CD4-positive, alpha-beta T cell treated with Interleukin-6 for 4 hours (primary cell): ENCODE measurements at regions not wholly inside any gene's neighbourhood (a gene's known extent, or its start where the extent isn't known, plus 50 kb on each side); places are given as distances from the start of the nearest gene placed in this dataset.

ENCODE experiments used
- DNase-seq: peaks from one replicate; pipeline ENCODE4 v3.0.0-alpha.2; 2020; ENCODE audit warnings: mixed read lengths

GRCh38 chr10:131676800-131677421 is 223.9 kb upstream of the PPP2R2D start:
- DNase-seq: no peak

- no peak for DNase-seq
These were observed 223.1 kb upstream of the PPP2R2D start for GRCh38 chr10:131677671-131678070.

- DNase-seq: no peak
These were observed 222.6 kb upstream of the PPP2R2D start for GRCh38 chr10:131678171-131678570.

- DNase-seq: no peak
These were observed 222.2 kb upstream of the PPP2R2D start for GRCh38 chr10:131678613-131679012.

- no peak for DNase-seq
These were observed 220.9 kb upstream of the PPP2R2D start for GRCh38 chr10:131679926-131680325.

GRCh38 chr10:131681122-131681521 is 219.7 kb upstream of the PPP2R2D start:
- no peak for DNase-seq

GRCh38 chr10:131681656-131682055 is 219.2 kb upstream of the PPP2R2D start:
- no peak for DNase-seq

GRCh38 chr10:131682271-131682962 is 218.4 kb upstream of the PPP2R2D start:
- DNase-seq: no peak

- no peak for DNase-seq
These were observed 217.4 kb upstream of the PPP2R2D start for GRCh38 chr10:131683281-131683861.

GRCh38 chr10:131683941-131684340 is 216.9 kb upstream of the PPP2R2D start:
- DNase-seq: no peak

GRCh38 chr10:131685007-131685406 is 215.8 kb upstream of the PPP2R2D start:
- no peak for DNase-seq

GRCh38 chr10:131685576-131685975 is 215.2 kb upstream of the PPP2R2D start:
- no peak for DNase-seq

GRCh38 chr10:131686781-131687420 is 213.9 kb upstream of the PPP2R2D start:
- no peak for DNase-seq

- DNase-seq: no peak
These were observed 212.5 kb upstream of the PPP2R2D start for GRCh38 chr10:131688304-131688703.

- DNase-seq: no peak
These were observed 211.8 kb upstream of the PPP2R2D start for GRCh38 chr10:131689016-131689415.

- no peak for DNase-seq
These were observed 211.3 kb upstream of the PPP2R2D start for GRCh38 chr10:131689486-131689885.

- DNase-seq: no peak
These were observed 210.7 kb upstream of the PPP2R2D start for GRCh38 chr10:131689954-131690757.

- no peak for DNase-seq
These were observed 210.0 kb upstream of the PPP2R2D start for GRCh38 chr10:131690805-131691239.

- DNase-seq: no peak
These were observed 209.2 kb upstream of the PPP2R2D start for GRCh38 chr10:131691481-131692090.

GRCh38 chr10:131692176-131692575 is 208.6 kb upstream of the PPP2R2D start:
- no peak for DNase-seq

- no peak for DNase-seq
These were observed 208.0 kb upstream of the PPP2R2D start for GRCh38 chr10:131692686-131693334.

GRCh38 chr10:131693766-131694165 is 207.0 kb upstream of the PPP2R2D start:
- DNase-seq: no peak
